Esophagus muscularis mucosa (tissue), 4 donors: ENCODE measurements at regions not wholly inside any gene's neighbourhood (a gene's known extent, or its start where the extent isn't known, plus 50 kb on each side); places are given as distances from the start of the nearest gene placed in this dataset.

Experiments
- DNase-seq: peaks from one replicate; pipeline ENCODE4 v3.0.0-alpha.2; 2017; ENCODE audit errors: extremely low spot score
- H3K27ac ChIP-seq, 4 donors: fragments of 200-600 bp; sonication (generic); replicated peaks in 1 of 4; 1 replicate in 3 of 4; 2 replicates in 1 of 4; pipeline ENCODE4 v1.5.1; 2016 to 2019; ENCODE audit warnings: mild to moderate bottlenecking in 1 of 4
- H3K27me3 ChIP-seq, 4 donors: fragments of 200-600 bp; sonication (generic); one replicate each; pipeline versions ENCODE4 v1.5.1 to v1.6.0; 2016 to 2019
- H3K36me3 ChIP-seq, 4 donors: fragments of 200-600 bp; sonication (generic); one replicate each; pipeline ENCODE4 v1.5.1; 2016 to 2019
- H3K4me1 ChIP-seq, 4 donors: fragments of 200-600 bp; sonication (generic); one replicate each; pipeline ENCODE4 v1.5.1; 2016 to 2019
- H3K4me3 ChIP-seq, 4 donors: fragments of 200-600 bp; sonication (generic); 1 replicate in 2 of 4; 2 replicates in 2 of 4; pipeline ENCODE4 v1.5.1; 2016 to 2019; ENCODE audit warnings: mild to moderate bottlenecking in 4 of 4, moderate library complexity in 1 of 4
- H3K9me3 ChIP-seq, 4 donors: fragments of 200-600 bp; sonication (generic); 1 replicate in 3 of 4; 2 replicates in 1 of 4; pipeline ENCODE4 v1.5.1; 2016 to 2019
- CTCF ChIP-seq, 3 experiments: fragments of 200-600 bp in 2 of 3; fragments of 450-650 bp in 1 of 3; sonication (generic) in 2 of 3; IDR thresholded peaks; one replicate each; pipeline ENCODE4 v1.5.1; 2017 to 2019; ENCODE audit warnings: antibody characterized with exemption in 3 of 3, mild to moderate bottlenecking in 2 of 3, moderate library complexity in 1 of 3
- EP300 ChIP-seq: sonication (generic); formaldehyde crosslinking; IDR thresholded peaks from one replicate; pipeline ENCODE4 v1.6.1; 2017; ENCODE audit warnings: antibody characterized with exemption
- POLR2A ChIP-seq: fragments of 450-650 bp; IDR thresholded peaks from one replicate; pipeline ENCODE4 v1.6.1; 2017; ENCODE audit warnings: antibody characterized with exemption, moderate library complexity, mild to moderate bottlenecking, low read depth
- POLR2AphosphoS5 ChIP-seq, 2 donors: sonication (generic); formaldehyde crosslinking; IDR thresholded peaks; one replicate each; pipeline ENCODE4 v1.6.1; 2017; ENCODE audit warnings: antibody characterized with exemption in 2 of 2
- WGBS: methylation state at CpG from one replicate; pipeline ENCODE4 v1.1.5; 2018; 5-methylcytosine and 5-hydroxymethylcytosine counted together
- intact Hi-C: fragments of 100-400 bp; cut with DNase I; formaldehyde crosslinking; loops from one replicate; pipeline ENCODE4 v1.15.1; 2023

- no peaks in the 10 kb centered on the region for H3K36me3 ChIP-seq
- no peak for TF ChIP-seq POLR2A
- TF ChIP-seq POLR2AphosphoS5 (IDR thresholded peaks at IDR 0.05): no peak
- no peak for TF ChIP-seq CTCF (IDR thresholded peaks at IDR 0.05)
- no peak for TF ChIP-seq EP300
- no peak overlapping the region for H3K4me3 ChIP-seq
- intact Hi-C loops: no loop called here
- H3K27ac ChIP-seq: no peak overlapping the region
- H3K9me3 ChIP-seq: peaks cover 0 to 17% (median 0%) of the 10 kb centered on the region in 4 donors
- no peaks in the 10 kb centered on the region for H3K4me1 ChIP-seq
- H3K27me3 ChIP-seq: no peaks in the 10 kb centered on the region
- DNase-seq: no peak
- 80% methylated on average over 5 of the region's 7 CpGs for WGBS
These were observed 68.1 kb upstream of the ZMAT1 start for GRCh38 chrX:101999644-102000539.

- 75% methylated on average over 2 of the region's 2 CpGs for whole genome bisulfite sequencing
- TF ChIP-seq POLR2A (no peak), CTCF (IDR thresholded peaks at IDR 0.05) (no peak), EP300 (no peak), POLR2AphosphoS5 (IDR thresholded peaks at IDR 0.05) (no peak)
- intact Hi-C loops: no loop called here
- Histone ChIP-seq H3K27ac (no peak overlapping the region), H3K4me1 (no peaks in the 10 kb centered on the region), H3K27me3 (no peaks in the 10 kb centered on the region), H3K4me3 (no peak overlapping the region), H3K9me3 (no peaks in the 10 kb centered on the region), H3K36me3 (no peaks in the 10 kb centered on the region)
- no peak for DNase-seq
These were observed 61.5 kb upstream of the ZMAT1 start for GRCh38 chrX:101993335-101993734.

GRCh38 chrX:101986586-101986985, 54.8 kb upstream of the ZMAT1 start:
- WGBS: 53% methylated on average over 2 of the region's 2 CpGs
- Histone ChIP-seq H3K27ac (no peak overlapping the region), H3K9me3 (no peaks in the 10 kb centered on the region), H3K27me3 (no peaks in the 10 kb centered on the region), H3K36me3 (no peaks in the 10 kb centered on the region), H3K4me3 (no peak overlapping the region), H3K4me1 (no peaks in the 10 kb centered on the region)
- DNase-seq: no peak
- TF ChIP-seq EP300 (no peak), POLR2AphosphoS5 (IDR thresholded peaks at IDR 0.05) (no peak), CTCF (IDR thresholded peaks at IDR 0.05) (no peak), POLR2A (no peak)
- intact Hi-C loops: no loop called here
